HepG2 (cell line): ENCODE measurements at regions not wholly inside any gene's neighbourhood (a gene's known extent, or its start where the extent isn't known, plus 50 kb on each side); places are given as distances from the start of the nearest gene placed in this dataset.

ENCODE experiments used
- ARID5B ChIP-seq: IDR thresholded peaks from 2 replicates; pipeline ENCODE4 v1.4.0; 2020; ENCODE audit warnings: mild to moderate bottlenecking, missing genetic modification reagents
- HMGXB3 ChIP-seq: sonication (generic); formaldehyde crosslinking; IDR thresholded peaks from 2 replicates; pipeline ENCODE4 v1.4.0; 2020; ENCODE audit warnings: missing genetic modification reagents, borderline replicate concordance
- SOX6 ChIP-seq, 2 experiments: fragments of 450-650 bp in 1 of 2; sonication (generic) in 1 of 2; formaldehyde crosslinking in 1 of 2; IDR thresholded peaks; 2 replicates each; pipeline versions ENCODE4 v1.4.0 to v1.6.1; 2017 to 2020; ENCODE audit warnings: antibody characterized with exemption in 1 of 2, mild to moderate bottlenecking in 1 of 2, missing genetic modification reagents in 1 of 2
- STAT6 ChIP-seq: sonication (generic); formaldehyde crosslinking; IDR thresholded peaks from 2 replicates; pipeline ENCODE4 v1.4.0; 2020; ENCODE audit warnings: missing genetic modification reagents, mild to moderate bottlenecking, borderline replicate concordance
- ZIK1 ChIP-seq: sonication (generic); formaldehyde crosslinking; IDR thresholded peaks from 2 replicates; pipeline ENCODE4 v1.5.0; 2020; ENCODE audit warnings: mild to moderate bottlenecking, low read depth, missing genetic modification reagents, borderline replicate concordance
- ZNF180 ChIP-seq: sonication (generic); formaldehyde crosslinking; IDR thresholded peaks from 2 replicates; pipeline ENCODE4 v1.4.0; 2020; ENCODE audit warnings: low read depth, missing genetic modification reagents, borderline replicate concordance
- ZNF567 ChIP-seq: sonication (generic); formaldehyde crosslinking; IDR thresholded peaks from 2 replicates; pipeline ENCODE4 v1.8.1; 2023; ENCODE audit warnings: mild to moderate bottlenecking, missing genetic modification reagents, borderline replicate concordance

GRCh38 chr6:91185072-91185471, 598.2 kb upstream of the MAP3K7 start (continued):
- TF ChIP-seq ZIK1 (CRISPR knock-in tag) (no peak), HMGXB3 (CRISPR knock-in tag) (no peak), ZNF567 (no peak), STAT6 (CRISPR knock-in tag) (no peak), ARID5B (no peak), ZNF180 (CRISPR knock-in tag) (no peak), SOX6 (IDR thresholded peaks at IDR 0.05) (no peak), SOX6 (CRISPR knock-in tag; IDR thresholded peaks at IDR 0.05) (no peak)
